ENCODE measurements at regions not wholly inside any gene's neighbourhood (a gene's known extent, or its start where the extent isn't known, plus 50 kb on each side); places are given as distances from the start of the nearest gene placed in this dataset.

GRCh38 chr22:27637604-27638003 lies 164.0 kb downstream of the MN1 start:
- no peaks in the 10 kb centered on the region for H3K9me3 Mint-ChIP-seq
- peaks cover 54% of the 10 kb centered on the region for H3K4me1 Mint-ChIP-seq
- H3K27ac Mint-ChIP-seq (ENCODE audit: unreplicated experiment) = no peak overlapping the region
- H3K36me3 Mint-ChIP-seq (ENCODE audit: low read depth) = no peaks in the 10 kb centered on the region
- DNase-seq (ENCODE audit: low read depth, low spot score) = no peak
- peaks cover 10% of the 10 kb centered on the region for H3K27me3 Mint-ChIP-seq (ENCODE audit: low read depth)
- H3K4me3 Mint-ChIP-seq = no peak overlapping the region
- no peak for TF ChIP-seq CTCF (conservative IDR thresholded peaks at IDR 0.05)

GRCh38 chr22:27638329-27639233 lies 163.0 kb downstream of the MN1 start:
- TF ChIP-seq CTCF (conservative IDR thresholded peaks at IDR 0.05) = no peak
- Mint-ChIP-seq H3K4me1 (peaks cover 57% of the 10 kb centered on the region), H3K4me3 (no peak overlapping the region), H3K27me3 (ENCODE audit: low read depth) (peaks cover 10% of the 10 kb centered on the region), H3K27ac (ENCODE audit: unreplicated experiment) (no peak overlapping the region), H3K9me3 (no peaks in the 10 kb centered on the region), H3K36me3 (ENCODE audit: low read depth) (no peaks in the 10 kb centered on the region)
- DNase-seq (ENCODE audit: low read depth, low spot score) = no peak

DNA sequence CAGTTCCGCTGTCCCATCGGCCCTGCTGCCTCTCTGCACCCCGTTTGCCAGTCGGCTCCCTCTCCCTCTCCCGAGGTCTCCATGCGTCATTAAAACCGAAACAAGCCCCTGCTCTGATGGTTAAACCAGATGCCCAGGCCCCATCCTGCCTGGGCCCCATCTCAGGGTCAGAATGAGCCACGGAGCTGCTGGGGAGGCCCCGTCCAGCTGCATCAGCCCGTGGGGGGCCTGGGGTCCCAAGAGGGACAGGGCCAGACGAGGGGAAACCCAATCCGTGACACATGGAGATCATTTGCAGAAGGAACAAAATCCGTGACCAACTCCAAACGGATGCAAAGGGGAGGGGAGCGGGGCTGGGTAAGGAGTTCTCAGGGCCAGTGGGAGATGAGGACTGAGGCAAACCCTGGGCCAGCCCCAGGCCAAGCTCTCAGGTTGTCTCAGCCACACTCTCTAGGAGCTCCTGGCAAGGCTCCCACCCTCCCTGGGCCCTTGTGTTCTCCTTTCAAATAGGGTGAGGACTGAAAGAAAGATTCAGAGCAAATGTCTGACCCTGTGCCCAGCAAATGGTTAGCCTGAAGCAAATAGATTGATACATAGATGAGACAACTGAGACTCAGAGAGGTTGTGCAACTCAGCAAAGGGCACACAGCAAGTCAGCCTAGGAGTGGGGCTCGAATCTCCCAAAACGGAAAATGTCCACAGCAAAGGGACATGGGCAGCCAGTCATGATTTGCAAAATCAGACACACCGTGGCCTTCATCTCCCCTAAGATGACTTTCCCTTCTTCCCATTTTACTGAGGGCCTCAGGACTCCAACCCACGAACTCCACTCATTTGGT lies 162.1 kb downstream of the MN1 start:
- H3K36me3 Mint-ChIP-seq (ENCODE audit: low read depth) = no peaks in the 10 kb centered on the region
- H3K4me3 Mint-ChIP-seq = no peak overlapping the region
- DNase-seq (ENCODE audit: low read depth, low spot score) = no peak
- no peak for TF ChIP-seq CTCF (conservative IDR thresholded peaks at IDR 0.05)
- no peaks in the 10 kb centered on the region for H3K9me3 Mint-ChIP-seq
- no peak overlapping the region for H3K27ac Mint-ChIP-seq (ENCODE audit: unreplicated experiment)
- H3K4me1 Mint-ChIP-seq = peaks cover 60% of the 10 kb centered on the region
- peaks cover 10% of the 10 kb centered on the region for H3K27me3 Mint-ChIP-seq (ENCODE audit: low read depth)

DNA sequence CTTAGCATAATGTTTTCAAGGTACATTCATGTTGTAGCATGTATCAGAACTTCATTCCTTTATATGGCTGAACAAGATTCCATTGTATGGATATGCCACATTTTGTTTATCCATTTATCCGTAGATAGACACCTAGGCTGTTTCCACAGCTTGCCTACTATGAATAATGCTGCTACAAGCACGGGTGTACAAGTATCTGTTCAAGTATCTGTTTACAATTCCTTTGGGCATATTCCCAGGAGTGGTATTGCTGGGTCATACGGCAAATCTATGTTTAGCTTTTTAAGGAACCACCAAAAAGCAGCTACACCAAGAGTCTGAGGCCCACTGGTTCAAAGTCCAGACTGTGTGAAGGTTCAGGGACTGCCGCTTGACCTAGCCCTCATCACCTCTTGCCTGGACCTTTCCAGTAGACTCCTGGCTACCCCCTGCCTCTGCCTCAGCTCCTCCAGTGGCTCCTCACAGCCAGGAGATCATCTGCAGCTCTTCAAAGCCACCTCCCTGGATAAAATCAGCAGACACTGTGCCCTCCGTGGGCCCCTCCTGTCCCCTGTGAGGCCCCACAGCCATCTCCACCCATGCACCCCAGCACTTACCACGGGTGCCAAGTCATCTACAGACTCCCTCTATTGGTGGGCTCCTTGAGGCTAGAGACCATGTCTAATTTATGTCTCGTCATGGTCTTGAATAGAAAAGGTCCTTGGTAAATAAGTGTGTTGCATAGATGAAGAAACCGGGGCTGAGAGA lies 160.3 kb downstream of the MN1 start:
- H3K36me3 Mint-ChIP-seq (ENCODE audit: low read depth) = no peaks in the 10 kb centered on the region
- no peaks in the 10 kb centered on the region for H3K9me3 Mint-ChIP-seq
- peaks cover 10% of the 10 kb centered on the region for H3K27me3 Mint-ChIP-seq (ENCODE audit: low read depth)
- H3K4me1 Mint-ChIP-seq = peaks cover 69% of the 10 kb centered on the region
- TF ChIP-seq CTCF (conservative IDR thresholded peaks at IDR 0.05) = no peak
- peak overlapping the region; percentile 69 for H3K27ac Mint-ChIP-seq (ENCODE audit: unreplicated experiment)
- DNase-seq (ENCODE audit: low read depth, low spot score) = no peak
- peak overlapping the region; percentile 39 for H3K4me3 Mint-ChIP-seq

DNA sequence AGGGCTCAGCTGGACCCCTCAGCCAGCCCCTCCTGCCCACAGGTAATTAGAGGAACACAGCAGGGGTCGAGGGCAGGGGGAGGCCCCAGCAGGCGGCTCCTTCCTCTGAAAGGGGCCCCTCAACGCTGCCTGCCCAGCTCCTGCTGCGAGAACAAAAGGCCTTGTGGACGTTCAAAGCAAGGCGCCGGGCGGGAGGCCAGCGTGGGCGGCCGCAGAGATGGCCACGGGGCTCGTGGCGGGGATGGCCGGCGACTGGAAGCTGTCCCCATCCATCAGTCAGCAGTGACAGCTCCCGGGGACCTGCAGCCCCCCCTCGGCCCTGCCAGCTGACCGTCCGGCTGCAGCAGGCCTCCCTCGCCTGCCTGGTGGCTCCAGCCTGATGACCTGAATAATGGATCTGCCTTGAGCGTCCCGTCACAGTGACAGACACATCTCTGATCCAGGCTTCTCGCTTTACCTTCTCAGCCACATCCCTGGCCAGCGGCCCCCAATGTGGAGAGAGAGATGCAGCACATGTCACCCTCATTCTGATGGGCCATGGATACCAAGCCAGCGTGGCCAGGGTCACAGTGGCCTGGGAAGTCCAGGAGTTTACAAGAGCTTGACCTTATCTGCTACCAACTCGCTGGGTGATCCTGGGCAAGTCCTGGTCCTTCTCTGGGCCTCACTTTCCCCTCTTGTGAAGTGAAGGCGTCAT lies 159.3 kb downstream of the MN1 start:
- peaks cover 4% of the 10 kb centered on the region for H3K27me3 Mint-ChIP-seq (ENCODE audit: low read depth)
- no peak overlapping the region for H3K27ac Mint-ChIP-seq (ENCODE audit: unreplicated experiment)
- peak overlapping the region; percentile 39 for H3K4me3 Mint-ChIP-seq
- no peaks in the 10 kb centered on the region for H3K36me3 Mint-ChIP-seq (ENCODE audit: low read depth)
- TF ChIP-seq CTCF (conservative IDR thresholded peaks at IDR 0.05) = no peak
- peaks cover 60% of the 10 kb centered on the region for H3K4me1 Mint-ChIP-seq
- DNase-seq (ENCODE audit: low read depth, low spot score) = peak; percentile 68
- no peaks in the 10 kb centered on the region for H3K9me3 Mint-ChIP-seq
